Mesendoderm (in vitro differentiated cells): ENCODE measurements at regions not wholly inside any gene's neighbourhood (a gene's known extent, or its start where the extent isn't known, plus 50 kb on each side); places are given as distances from the start of the nearest gene placed in this dataset.

Experiments
- DNase-seq: peaks from one replicate; pipeline ENCODE4 v3.0.0; 2013
- H2AK5ac ChIP-seq: 2 replicates; pipeline ENCODE4 v1.6.1; 2013; ENCODE audit warnings: low read length, inconsistent platforms
- H2BK120ac ChIP-seq: 2 replicates; pipeline ENCODE4 v1.6.1; 2013; ENCODE audit warnings: low read depth, mild to moderate bottlenecking, low read length, moderate library complexity, mixed read lengths
- H2BK15ac ChIP-seq: replicated peaks from 2 replicates; pipeline ENCODE4 v1.6.1; 2013; ENCODE audit warnings: low read depth, mild to moderate bottlenecking, moderate library complexity
- H2BK5ac ChIP-seq: 2 replicates; pipeline ENCODE4 v1.6.1; 2013; ENCODE audit warnings: low read length, inconsistent platforms
- H3K18ac ChIP-seq: 2 replicates; pipeline ENCODE4 v1.6.1; 2013; ENCODE audit warnings: mild to moderate bottlenecking, low read length, mixed read lengths
- H3K23ac ChIP-seq: one replicate; pipeline ENCODE4 v1.6.1; 2013; ENCODE audit warnings: low read length
- H3K27ac ChIP-seq: 2 replicates; pipeline ENCODE4 v1.5.1; 2013; ENCODE audit warnings: low read depth, mild to moderate bottlenecking, inconsistent platforms, low read length, moderate library complexity
- H3K27me3 ChIP-seq: 2 replicates; pipeline ENCODE4 v1.6.1; 2013; ENCODE audit warnings: low read length, control low read depth, mild to moderate bottlenecking, inconsistent platforms; ENCODE audit not compliant: insufficient read depth, poor library complexity
- H3K36me3 ChIP-seq: 2 replicates; pipeline ENCODE4 v1.6.1; 2013; ENCODE audit warnings: low read length, inconsistent platforms; ENCODE audit not compliant: control insufficient read depth, insufficient read depth
- H3K4ac ChIP-seq: one replicate; pipeline ENCODE4 v1.6.1; 2013; ENCODE audit warnings: low read depth, mild to moderate bottlenecking, low read length, moderate library complexity
- H3K4me1 ChIP-seq: 2 replicates; pipeline ENCODE4 v1.6.1; 2013; ENCODE audit warnings: low read depth, low read length, inconsistent platforms; ENCODE audit not compliant: control insufficient read depth
- H3K4me2 ChIP-seq: 2 replicates; pipeline ENCODE4 v1.6.1; 2013; ENCODE audit warnings: low read length
- H3K4me3 ChIP-seq: 2 replicates; pipeline ENCODE4 v1.5.1; 2013; ENCODE audit warnings: mild to moderate bottlenecking, low read length
- H3K56ac ChIP-seq: one replicate; pipeline ENCODE4 v1.6.1; 2013; ENCODE audit warnings: low read length
- H3K79me1 ChIP-seq: 2 replicates; pipeline ENCODE4 v1.6.1; 2013; ENCODE audit warnings: low read length, inconsistent platforms
- H3K79me2 ChIP-seq: 2 replicates; pipeline ENCODE4 v1.6.1; 2013; ENCODE audit warnings: mild to moderate bottlenecking, low read length; ENCODE audit not compliant: control insufficient read depth, insufficient read depth
- H3K9ac ChIP-seq: 2 replicates; pipeline ENCODE4 v1.6.1; 2013; ENCODE audit warnings: low read length, inconsistent platforms
- H4K5ac ChIP-seq: one replicate; pipeline ENCODE4 v1.6.1; 2013; ENCODE audit warnings: low read length
- H4K8ac ChIP-seq: one replicate; pipeline ENCODE4 v1.6.1; 2013; ENCODE audit warnings: low read depth, mild to moderate bottlenecking, control low read depth, low read length, moderate library complexity
- WGBS: extraction: QIAGEN DNeasy Blood & Tissue Kit; methylation state at CpG from one replicate; pipeline ENCODE4 v1.1.7; 2013; ENCODE audit warnings: low lambda C conversion rate, missing lambda C conversion rate; ENCODE audit not compliant: insufficient coverage; ENCODE audit errors: extremely low coverage; 5-methylcytosine and 5-hydroxymethylcytosine counted together

GRCh38 chr6:165895421-165896165 is 232.6 kb upstream of the PDE10A start:
- peak; percentile 19 for DNase-seq
- Histone ChIP-seq H3K4ac (no peak overlapping the region), H3K23ac (no peak overlapping the region), H2AK5ac (no peak overlapping the region), H3K56ac (no peak overlapping the region), H3K27me3 (no peaks in the 10 kb centered on the region), H4K5ac (no peak overlapping the region), H3K4me2 (no peak overlapping the region), H3K36me3 (no peaks in the 10 kb centered on the region), H3K27ac (no peak overlapping the region), H3K9ac (no peak overlapping the region), H3K79me1 (no peaks in the 10 kb centered on the region), H2BK120ac (no peak overlapping the region), H4K8ac (no peak overlapping the region), H2BK5ac (no peak overlapping the region), H2BK15ac (no peak overlapping the region), H3K4me3 (no peak overlapping the region), H3K79me2 (no peaks in the 10 kb centered on the region), H3K4me1 (no peaks in the 10 kb centered on the region), H3K18ac (no peak overlapping the region)
- no CpG with 5 or more reads among the region's 10 CpGs for WGBS

DNA sequence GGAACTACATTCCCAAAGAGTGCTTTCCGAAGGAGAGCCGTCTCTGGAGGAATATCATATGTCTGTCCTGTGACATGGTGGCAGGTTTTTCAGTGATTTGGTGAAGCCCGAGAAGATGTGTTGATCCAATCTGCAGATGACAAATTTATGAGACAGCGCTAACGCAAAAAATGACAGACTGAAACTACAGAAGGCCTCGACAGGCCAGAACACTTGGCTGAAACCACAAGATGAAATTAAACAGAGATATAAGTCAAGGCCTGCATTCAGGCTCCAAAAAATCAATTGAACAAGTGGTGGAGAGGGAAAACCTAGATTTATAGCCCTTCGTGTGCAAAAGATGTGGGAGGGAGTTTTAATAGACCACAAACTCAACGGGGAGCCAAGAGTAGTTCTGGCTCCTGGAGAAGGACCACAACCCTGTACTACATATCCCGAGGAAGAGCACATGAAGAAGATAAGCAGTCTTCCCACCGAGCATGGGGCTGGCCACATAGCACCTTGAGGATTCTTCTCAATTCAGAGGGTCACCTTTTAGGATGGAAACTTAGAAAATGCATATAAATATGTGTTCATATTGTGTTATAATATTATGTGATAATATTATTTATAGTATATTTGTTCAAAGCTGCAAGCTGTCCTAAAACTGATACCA is 231.3 kb upstream of the PDE10A start:
- H4K5ac ChIP-seq = no peak overlapping the region
- H3K4me2 ChIP-seq = no peak overlapping the region
- DNase-seq = no peak
- no peaks in the 10 kb centered on the region for H3K36me3 ChIP-seq
- H3K4ac ChIP-seq = no peak overlapping the region
- H3K27me3 ChIP-seq = no peaks in the 10 kb centered on the region
- no peak overlapping the region for H3K18ac ChIP-seq
- no peak overlapping the region for H3K23ac ChIP-seq
- WGBS = no CpG with 5 or more reads among the region's 10 CpGs
- no peak overlapping the region for H3K27ac ChIP-seq
- no peaks in the 10 kb centered on the region for H3K79me1 ChIP-seq
- H3K4me3 ChIP-seq = no peak overlapping the region
- H2AK5ac ChIP-seq = no peak overlapping the region
- H2BK15ac ChIP-seq = no peak overlapping the region
- H3K79me2 ChIP-seq = no peaks in the 10 kb centered on the region
- no peak overlapping the region for H2BK120ac ChIP-seq
- H3K9ac ChIP-seq = no peak overlapping the region
- H2BK5ac ChIP-seq = no peak overlapping the region
- no peaks in the 10 kb centered on the region for H3K4me1 ChIP-seq
- no peak overlapping the region for H3K56ac ChIP-seq
- no peak overlapping the region for H4K8ac ChIP-seq

DNA sequence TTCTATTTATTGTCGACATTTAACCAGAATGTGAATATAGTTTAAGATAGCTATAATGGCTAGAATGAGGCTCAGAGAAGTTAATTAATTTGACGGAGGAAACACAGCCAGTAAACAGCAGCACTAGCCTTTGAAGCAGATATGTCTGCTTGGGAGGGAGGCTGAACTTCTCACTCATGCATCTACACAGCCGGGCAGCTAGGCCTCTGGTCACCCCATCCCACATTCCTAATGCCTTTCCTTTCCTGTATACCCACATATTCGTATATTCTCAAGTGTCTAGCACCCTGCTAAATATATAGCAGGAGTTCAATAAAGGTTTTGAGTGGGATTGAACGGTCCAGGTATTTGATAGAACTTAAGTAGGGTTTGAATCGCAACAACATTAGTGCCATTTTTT is 230.4 kb upstream of the PDE10A start:
- DNase-seq = no peak
- WGBS = no CpG with 5 or more reads among the region's 6 CpGs

DNA sequence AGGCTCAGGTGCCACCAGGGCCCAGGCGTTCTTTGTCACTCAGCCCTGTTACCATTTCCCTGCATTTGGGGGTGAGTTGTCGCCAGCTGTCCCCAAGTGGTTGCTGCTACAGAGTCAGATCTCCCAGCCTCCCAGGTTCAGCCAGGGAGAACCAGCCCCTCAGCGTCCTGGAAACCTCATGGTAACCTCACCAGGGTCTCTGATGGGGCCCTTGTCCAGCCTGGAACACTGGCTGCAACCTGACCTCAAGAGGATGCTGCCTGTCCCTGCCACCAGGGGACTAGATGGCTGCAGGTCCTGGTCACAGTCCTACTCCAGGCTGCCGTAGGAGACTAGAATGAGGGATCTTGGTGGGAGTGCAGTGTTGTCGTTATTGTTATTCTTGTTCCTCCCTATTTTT is 228.3 kb upstream of the PDE10A start:
- Histone ChIP-seq H2BK5ac (no peak overlapping the region), H2BK15ac (no peak overlapping the region), H3K9ac (no peak overlapping the region), H3K27ac (no peak overlapping the region), H4K5ac (no peak overlapping the region), H3K79me1 (no peaks in the 10 kb centered on the region), H3K23ac (no peak overlapping the region), H3K79me2 (no peaks in the 10 kb centered on the region), H3K4me3 (no peak overlapping the region), H4K8ac (no peak overlapping the region), H3K4me1 (no peaks in the 10 kb centered on the region), H3K27me3 (no peaks in the 10 kb centered on the region), H3K36me3 (no peaks in the 10 kb centered on the region), H2AK5ac (no peak overlapping the region), H3K18ac (no peak overlapping the region), H2BK120ac (no peak overlapping the region), H3K4me2 (no peak overlapping the region), H3K56ac (no peak overlapping the region), H3K4ac (no peak overlapping the region)
- WGBS = no CpG with 5 or more reads among the region's 5 CpGs
- DNase-seq = peak; percentile 42

More for the DNA sequence above, 230.4 kb upstream of the PDE10A start:
- Histone ChIP-seq H2BK15ac (no peak overlapping the region), H3K79me1 (no peaks in the 10 kb centered on the region), H3K18ac (no peak overlapping the region), H3K4ac (no peak overlapping the region), H3K4me1 (no peaks in the 10 kb centered on the region), H3K79me2 (no peaks in the 10 kb centered on the region), H2BK120ac (no peak overlapping the region), H3K4me2 (no peak overlapping the region), H3K27me3 (no peaks in the 10 kb centered on the region), H3K4me3 (no peak overlapping the region), H4K8ac (no peak overlapping the region), H3K56ac (no peak overlapping the region), H3K36me3 (no peaks in the 10 kb centered on the region), H3K9ac (no peak overlapping the region), H3K23ac (no peak overlapping the region), H2AK5ac (no peak overlapping the region), H3K27ac (no peak overlapping the region), H2BK5ac (no peak overlapping the region), H4K5ac (no peak overlapping the region)

DNA sequence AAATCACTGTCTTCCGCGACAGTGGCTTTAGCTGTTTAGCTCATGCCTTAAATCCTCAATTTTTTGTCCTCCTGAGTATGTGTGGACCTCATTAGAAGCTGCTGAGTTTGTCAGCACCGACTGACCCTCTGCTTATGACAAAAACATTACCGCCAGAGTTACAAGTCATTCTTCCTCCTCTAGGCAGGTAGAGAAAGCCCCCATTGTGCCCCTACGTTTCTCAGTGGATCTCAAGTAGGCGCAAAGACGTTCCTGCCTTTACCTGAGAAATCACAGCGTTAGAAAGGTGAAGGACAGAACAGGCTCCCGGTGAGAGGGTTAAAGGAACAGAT is 227.3 kb upstream of the PDE10A start:
- no peak overlapping the region for H3K4me2 ChIP-seq
- no peaks in the 10 kb centered on the region for H3K79me1 ChIP-seq
- H3K79me2 ChIP-seq = no peaks in the 10 kb centered on the region
- no peak overlapping the region for H3K4me3 ChIP-seq
- H2BK120ac ChIP-seq = no peak overlapping the region
- H3K27me3 ChIP-seq = no peaks in the 10 kb centered on the region
- peak overlapping the region; percentile 17 for H3K56ac ChIP-seq
- no peak overlapping the region for H2AK5ac ChIP-seq
- no peak overlapping the region for H2BK15ac ChIP-seq
- H4K5ac ChIP-seq = no peak overlapping the region
- no peak overlapping the region for H3K18ac ChIP-seq
- no peak overlapping the region for H3K4ac ChIP-seq
- WGBS = no CpG with 5 or more reads among the region's 9 CpGs
- H3K36me3 ChIP-seq = no peaks in the 10 kb centered on the region
- H3K9ac ChIP-seq = no peak overlapping the region
- DNase-seq = no peak
- no peak overlapping the region for H2BK5ac ChIP-seq
- no peak overlapping the region for H3K23ac ChIP-seq
- H4K8ac ChIP-seq = no peak overlapping the region
- H3K4me1 ChIP-seq = no peaks in the 10 kb centered on the region
- no peak overlapping the region for H3K27ac ChIP-seq
